ENCODE measurements at regions not wholly inside any gene's neighbourhood (a gene's known extent, or its start where the extent isn't known, plus 50 kb on each side); places are given as distances from the start of the nearest gene placed in this dataset.

- no peak for DNase-seq
- no peak overlapping the region for H3K27ac ChIP-seq (ENCODE audit: low read depth, low read length)
- no peak overlapping the region for H3K4me3 Mint-ChIP-seq
- H3K9ac ChIP-seq (ENCODE audit: extremely low read depth, low read length, poor library complexity, severe bottlenecking) = no peak overlapping the region
- H3K27me3 ChIP-seq (ENCODE audit: control insufficient read depth, insufficient read depth, low read length, poor library complexity, severe bottlenecking) = no peaks in the 10 kb centered on the region
- TF ChIP-seq CTCF (conservative IDR thresholded peaks at IDR 0.05) = no peak
- H3K4me1 ChIP-seq (ENCODE audit: control insufficient read depth, insufficient read depth, low read length) = no peaks in the 10 kb centered on the region
- H3K36me3 ChIP-seq (ENCODE audit: control insufficient read depth, insufficient read depth, low read length) = no peaks in the 10 kb centered on the region
- peaks cover 5% of the 10 kb centered on the region for H3K9me3 Mint-ChIP-seq
- no peaks in the 10 kb centered on the region for H3K9me3 ChIP-seq (ENCODE audit: control insufficient read depth, low read length)
- 75% methylated on average over 1 of the region's 2 CpGs; no CpG with 5 or more reads in 1 of the 2 experiments for WGBS, 2 experiments (ENCODE audit: insufficient coverage in 1 of 2, insufficient read length in 1 of 2)
- peaks cover 2% of the 10 kb centered on the region for H3K4me1 Mint-ChIP-seq
- no peaks in the 10 kb centered on the region for H3K36me3 Mint-ChIP-seq (ENCODE audit: low read depth)
- H3K27ac Mint-ChIP-seq = no peak overlapping the region
- peaks cover 6% of the 10 kb centered on the region for H3K27me3 Mint-ChIP-seq (ENCODE audit: insufficient read depth)
- H3K4me3 ChIP-seq (ENCODE audit: low read length) = no peak overlapping the region
These were observed 572.7 kb downstream of the VRK1 start for GRCh38 chr14:97369901-97370300.

DNA sequence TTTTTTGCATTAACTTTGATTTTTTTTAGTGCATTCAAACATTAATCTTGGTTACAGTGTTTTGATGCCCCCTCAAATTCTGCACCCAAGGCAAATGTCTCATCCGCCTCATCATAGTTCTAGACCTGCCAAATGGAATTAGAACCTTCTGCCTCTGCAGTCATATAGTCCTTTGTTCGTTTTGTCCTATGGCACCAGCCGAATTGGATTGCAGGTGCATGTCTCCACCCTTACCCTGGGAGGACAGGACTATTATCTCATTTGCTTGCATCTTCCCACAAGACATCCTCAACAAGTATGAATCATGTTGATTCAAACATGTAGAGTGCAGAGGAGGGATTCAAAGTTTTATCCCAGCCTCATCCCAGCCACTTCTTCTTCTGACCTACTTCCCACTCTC, 579.1 kb downstream of the VRK1 start:
- no peaks in the 10 kb centered on the region for H3K27me3 ChIP-seq (ENCODE audit: control insufficient read depth, insufficient read depth, low read length, poor library complexity, severe bottlenecking)
- H3K27ac ChIP-seq (ENCODE audit: low read depth, low read length) = no peak overlapping the region
- no peaks in the 10 kb centered on the region for H3K36me3 ChIP-seq (ENCODE audit: control insufficient read depth, insufficient read depth, low read length)
- no peaks in the 10 kb centered on the region for H3K9me3 ChIP-seq (ENCODE audit: control insufficient read depth, low read length)
- no peaks in the 10 kb centered on the region for H3K36me3 Mint-ChIP-seq (ENCODE audit: low read depth)
- no peaks in the 10 kb centered on the region for H3K4me1 ChIP-seq (ENCODE audit: control insufficient read depth, insufficient read depth, low read length)
- no peak overlapping the region for H3K4me3 Mint-ChIP-seq
- H3K9me3 Mint-ChIP-seq = no peaks in the 10 kb centered on the region
- peaks cover 14% of the 10 kb centered on the region for H3K27me3 Mint-ChIP-seq (ENCODE audit: insufficient read depth)
- DNase-seq = peak; percentile 2
- peaks cover 29% of the 10 kb centered on the region for H3K4me1 Mint-ChIP-seq
- 90 to 95% methylated on average over 2 to 3 of the region's 3 CpGs for WGBS, 2 experiments (ENCODE audit: insufficient coverage in 1 of 2, insufficient read length in 1 of 2)
- H3K9ac ChIP-seq (ENCODE audit: extremely low read depth, low read length, poor library complexity, severe bottlenecking) = no peak overlapping the region
- no peak overlapping the region for H3K4me3 ChIP-seq (ENCODE audit: low read length)
- TF ChIP-seq CTCF (conservative IDR thresholded peaks at IDR 0.05) = no peak
- no peak overlapping the region for H3K27ac Mint-ChIP-seq

DNA sequence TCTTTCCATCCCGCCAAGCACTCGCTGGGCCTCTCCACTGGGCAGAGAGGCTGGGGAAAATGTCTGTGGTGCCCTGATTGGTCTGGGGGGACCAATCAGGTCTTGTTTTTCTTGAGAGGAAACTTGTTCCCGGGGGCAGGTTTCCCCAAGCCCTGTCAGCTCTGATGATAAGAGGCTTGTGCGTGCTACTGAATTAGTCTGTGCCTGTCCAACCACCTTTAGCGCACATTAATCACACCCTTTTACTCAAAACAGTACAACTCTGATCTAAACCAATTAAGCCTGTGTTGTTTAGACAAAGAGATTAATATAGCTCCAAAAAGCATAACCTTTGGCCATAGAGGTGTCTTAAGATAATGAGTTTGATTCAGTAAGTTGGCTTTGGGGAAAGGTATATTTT, 580.4 kb downstream of the VRK1 start:
- no peak for TF ChIP-seq CTCF (conservative IDR thresholded peaks at IDR 0.05)
- H3K36me3 ChIP-seq (ENCODE audit: control insufficient read depth, insufficient read depth, low read length) = no peaks in the 10 kb centered on the region
- DNase-seq = peak; percentile 42
- no peaks in the 10 kb centered on the region for H3K36me3 Mint-ChIP-seq (ENCODE audit: low read depth)
- no peak overlapping the region for H3K4me3 Mint-ChIP-seq
- H3K27ac ChIP-seq (ENCODE audit: low read depth, low read length) = no peak overlapping the region
- no peak overlapping the region for H3K27ac Mint-ChIP-seq
- no peaks in the 10 kb centered on the region for H3K27me3 ChIP-seq (ENCODE audit: control insufficient read depth, insufficient read depth, low read length, poor library complexity, severe bottlenecking)
- H3K4me1 Mint-ChIP-seq = peaks cover 37% of the 10 kb centered on the region
- whole genome bisulfite sequencing, 2 experiments (ENCODE audit: insufficient coverage in 1 of 2, insufficient read length in 1 of 2) = 93 to 100% methylated on average over 2 to 5 of the region's 5 CpGs
- H3K9ac ChIP-seq (ENCODE audit: extremely low read depth, low read length, poor library complexity, severe bottlenecking) = no peak overlapping the region
- peaks cover 14% of the 10 kb centered on the region for H3K27me3 Mint-ChIP-seq (ENCODE audit: insufficient read depth)
- no peaks in the 10 kb centered on the region for H3K4me1 ChIP-seq (ENCODE audit: control insufficient read depth, insufficient read depth, low read length)
- no peak overlapping the region for H3K4me3 ChIP-seq (ENCODE audit: low read length)
- no peaks in the 10 kb centered on the region for H3K9me3 ChIP-seq (ENCODE audit: control insufficient read depth, low read length)
- no peaks in the 10 kb centered on the region for H3K9me3 Mint-ChIP-seq

All from endodermal cell (in vitro differentiated cells).